Keratinocyte (primary cell): ENCODE measurements at regions not wholly inside any gene's neighbourhood (a gene's known extent, or its start where the extent isn't known, plus 50 kb on each side); places are given as distances from the start of the nearest gene placed in this dataset.

ENCODE experiments used
- EZH2 ChIP-seq: IDR thresholded peaks from one replicate; pipeline ENCODE4 v1.6.1; 2012; ENCODE audit warnings: inconsistent platforms, mild to moderate bottlenecking, low read length, moderate library complexity
- TF ChIP-seq, protein P1 (sequence below), 3 experiments: IDR thresholded peaks in 1 of 3; conservative IDR thresholded peaks in 1 of 3; optimal IDR thresholded peaks in 1 of 3; 2 replicates in 2 of 3; 3 replicates in 1 of 3; pipeline versions ENCODE3 to v1.5.1; 2011; ENCODE audit warnings: low read length in 3 of 3, mild to moderate bottlenecking in 3 of 3, moderate library complexity in 2 of 3, control low read depth in 1 of 3, inconsistent platforms in 1 of 3; ENCODE audit not compliant: insufficient read depth in 2 of 3; ENCODE audit errors: extremely low read depth in 1 of 3

DNA sequence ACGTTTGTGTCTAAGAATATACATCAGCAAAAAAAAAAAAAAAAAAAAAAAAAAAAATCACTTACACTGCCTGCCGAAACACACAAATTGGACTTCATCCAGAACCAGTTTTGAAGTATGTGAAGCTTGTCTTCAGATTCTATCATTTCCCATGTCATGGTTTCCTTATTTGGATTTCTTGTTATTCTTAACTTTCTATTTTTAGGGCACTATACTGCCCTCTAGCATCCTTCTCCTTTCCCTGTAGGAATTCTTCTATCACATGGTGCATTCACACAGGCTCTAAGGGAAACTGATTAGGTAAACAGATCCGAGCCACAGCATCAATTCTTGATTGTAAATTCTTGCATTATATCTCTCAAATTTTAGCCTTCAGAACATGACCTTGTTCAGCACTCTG, 1507.5 kb downstream of the OLFM4 start:
- TF ChIP-seq, protein P1, sequence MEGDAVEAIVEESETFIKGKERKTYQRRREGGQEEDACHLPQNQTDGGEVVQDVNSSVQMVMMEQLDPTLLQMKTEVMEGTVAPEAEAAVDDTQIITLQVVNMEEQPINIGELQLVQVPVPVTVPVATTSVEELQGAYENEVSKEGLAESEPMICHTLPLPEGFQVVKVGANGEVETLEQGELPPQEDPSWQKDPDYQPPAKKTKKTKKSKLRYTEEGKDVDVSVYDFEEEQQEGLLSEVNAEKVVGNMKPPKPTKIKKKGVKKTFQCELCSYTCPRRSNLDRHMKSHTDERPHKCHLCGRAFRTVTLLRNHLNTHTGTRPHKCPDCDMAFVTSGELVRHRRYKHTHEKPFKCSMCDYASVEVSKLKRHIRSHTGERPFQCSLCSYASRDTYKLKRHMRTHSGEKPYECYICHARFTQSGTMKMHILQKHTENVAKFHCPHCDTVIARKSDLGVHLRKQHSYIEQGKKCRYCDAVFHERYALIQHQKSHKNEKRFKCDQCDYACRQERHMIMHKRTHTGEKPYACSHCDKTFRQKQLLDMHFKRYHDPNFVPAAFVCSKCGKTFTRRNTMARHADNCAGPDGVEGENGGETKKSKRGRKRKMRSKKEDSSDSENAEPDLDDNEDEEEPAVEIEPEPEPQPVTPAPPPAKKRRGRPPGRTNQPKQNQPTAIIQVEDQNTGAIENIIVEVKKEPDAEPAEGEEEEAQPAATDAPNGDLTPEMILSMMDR (optimal IDR thresholded peaks at IDR 0.05 in 1 of 3, IDR thresholded peaks at IDR 0.05 in 1 of 3, conservative IDR thresholded peaks at IDR 0.05 in 1 of 3; ENCODE audit: extremely low read depth in 1 of 3, insufficient read depth in 2 of 3, low read length in 3 of 3) = peak in 1 of 3 experiments; percentile 22
- TF ChIP-seq EZH2 = no peak
